B cell (primary cell): ENCODE measurements at regions not wholly inside any gene's neighbourhood (a gene's known extent, or its start where the extent isn't known, plus 50 kb on each side); places are given as distances from the start of the nearest gene placed in this dataset.

Experiments
- ATAC-seq: fragments of 200-7000 bp; cut with Tn5 transposase; one replicate; pipeline ENCODE4 v1.10.0; 2021; ENCODE audit warnings: low read depth, mild to moderate bottlenecking, moderate number of reproducible peaks, moderate library complexity
- CTCF ChIA-PET: fragments of 350-600 bp; sonication (Branson Sonifier 250); formaldehyde crosslinking; loops from one replicate; lab custom pipeline; 2021; ENCODE audit warnings: antibody characterized with exemption, inconsistent platforms; lab: Charles Lee
- POLR2A ChIA-PET: fragments of 350-600 bp; sonication (Branson Sonifier 250); formaldehyde crosslinking; loops from one replicate; lab custom pipeline; 2021; ENCODE audit warnings: antibody characterized with exemption; lab: Charles Lee
- DNase-seq: peaks from one replicate; pipeline ENCODE4 v3.0.0; 2013
- H2AFZ ChIP-seq: 2 replicates; pipeline ENCODE4 v1.6.1; 2012; ENCODE audit warnings: mild to moderate bottlenecking, low read depth, low read length; ENCODE audit not compliant: insufficient read depth, poor library complexity, severe bottlenecking
- H3K27ac ChIP-seq, 2 donors: 1 replicate in 1 of 2; 2 replicates in 1 of 2; pipeline ENCODE4 v1.5.1; 2012 to 2013; ENCODE audit warnings: low read length in 2 of 2, mild to moderate bottlenecking in 2 of 2, moderate library complexity in 1 of 2
- H3K27me3 ChIP-seq, 4 experiments: fragments of 200-600 bp in 1 of 4; sonication (generic) in 1 of 4; replicated peaks in 1 of 4; 1 replicate in 2 of 4; 2 replicates in 2 of 4; pipeline versions ENCODE4 v1.6.1 to v1.7.0; 2013 to 2016; ENCODE audit warnings: low read length in 3 of 4, mild to moderate bottlenecking in 2 of 4, mixed read lengths in 1 of 4, moderate library complexity in 1 of 4; ENCODE audit not compliant: insufficient read depth in 4 of 4, control insufficient read depth in 3 of 4; ENCODE audit errors: control extremely low read depth in 1 of 4
- H3K36me3 ChIP-seq, 2 experiments: replicated peaks in 1 of 2; 1 replicate in 1 of 2; 2 replicates in 1 of 2; pipeline versions ENCODE4 v1.6.1 to v1.7.1; 2013; ENCODE audit warnings: low read length in 1 of 2; ENCODE audit not compliant: insufficient read depth in 2 of 2, control insufficient read depth in 1 of 2; ENCODE audit errors: control extremely low read depth in 1 of 2, extremely low read depth in 1 of 2
- H3K4me1 ChIP-seq, 2 donors: fragments of 200-600 bp in 1 of 2; sonication (generic) in 1 of 2; 1 replicate in 1 of 2; 2 replicates in 1 of 2; pipeline versions ENCODE4 v1.5.1 to v1.6.1; 2013 to 2017; ENCODE audit warnings: low read length in 2 of 2; ENCODE audit not compliant: control insufficient read depth in 2 of 2, insufficient read depth in 2 of 2
- H3K4me2 ChIP-seq: replicated peaks from 2 replicates; pipeline ENCODE3; 2012; ENCODE audit warnings: mild to moderate bottlenecking, low read depth, low read length; ENCODE audit not compliant: poor library complexity, severe bottlenecking
- H3K4me3 ChIP-seq, 5 experiments: fragments of 200-600 bp in 1 of 5; sonication (generic) in 1 of 5; 1 replicate in 3 of 5; 2 replicates in 2 of 5; pipeline versions ENCODE4 v1.5.1 to v1.7.0; 2011 to 2016; ENCODE audit warnings: low read length in 4 of 5, mild to moderate bottlenecking in 4 of 5, low read depth in 2 of 5, control low read depth in 1 of 5, moderate library complexity in 1 of 5; ENCODE audit not compliant: insufficient read depth in 1 of 5; ENCODE audit errors: control extremely low read depth in 1 of 5, extremely low read depth in 1 of 5
- H3K79me2 ChIP-seq: fragments of 200-600 bp; sonication (generic); one replicate; pipeline ENCODE4 v1.6.0; 2016; ENCODE audit warnings: low read length; ENCODE audit not compliant: control insufficient read depth, insufficient read depth
- H3K9ac ChIP-seq: fragments of 200-600 bp; sonication (generic); 2 replicates; pipeline ENCODE4 v1.6.1; 2017; ENCODE audit warnings: mild to moderate bottlenecking, low read length, moderate library complexity
- H3K9me3 ChIP-seq, 3 donors: one replicate each; pipeline versions ENCODE4 v1.6.1 to v1.7.1; 2013; ENCODE audit warnings: low read length in 2 of 3; ENCODE audit not compliant: control insufficient read depth in 2 of 3, insufficient read depth in 1 of 3; ENCODE audit errors: control extremely low read depth in 1 of 3
- H4K20me1 ChIP-seq: 2 replicates; pipeline ENCODE4 v1.6.0; 2012; ENCODE audit warnings: mild to moderate bottlenecking, low read length; ENCODE audit not compliant: insufficient read depth, control insufficient read depth, poor library complexity, severe bottlenecking
- H3K27ac Mint-ChIP-seq: one replicate; pipeline ENCODE4 v1.8.0; 2021; ENCODE audit warnings: mixed read lengths
- H3K27me3 Mint-ChIP-seq: one replicate; pipeline ENCODE4 v1.8.0; 2021; ENCODE audit warnings: mixed read lengths
- H3K4me1 Mint-ChIP-seq: one replicate; pipeline ENCODE4 v1.8.0; 2021; ENCODE audit warnings: mixed read lengths
- H3K4me3 Mint-ChIP-seq: one replicate; pipeline ENCODE4 v1.8.0; 2021; ENCODE audit warnings: mixed read lengths
- H3K9me3 Mint-ChIP-seq: one replicate; pipeline ENCODE4 v1.8.0; 2022; ENCODE audit warnings: mixed read lengths; ENCODE audit not compliant: insufficient read depth
- CTCF ChIP-seq: fragments of 200-600 bp; IDR thresholded peaks from one replicate; pipeline ENCODE4 v1.8.0; 2022; ENCODE audit warnings: antibody characterized with exemption, mild to moderate bottlenecking
- EZH2 ChIP-seq: IDR thresholded peaks from 2 replicates; pipeline ENCODE4 v1.6.1; 2012; ENCODE audit warnings: borderline replicate concordance, low read depth, mild to moderate bottlenecking, moderate library complexity, low read length; ENCODE audit not compliant: insufficient read depth, poor library complexity, severe bottlenecking
- WGBS: methylation state at CpG from one replicate; pipeline ENCODE4 v1.1.5; 2013; ENCODE audit warnings: missing lambda C conversion rate; ENCODE audit not compliant: insufficient coverage; 5-methylcytosine and 5-hydroxymethylcytosine counted together
- intact Hi-C: fragments of 100-400 bp; cut with micrococcal nuclease; formaldehyde crosslinking; loops from one replicate; pipeline ENCODE4 v1.10.0; 2022

- TF ChIP-seq CTCF, result no peak
- no peak for TF ChIP-seq EZH2
- Histone ChIP-seq H3K4me3 (no peak overlapping the region), H3K27ac (no peak overlapping the region), H2AFZ (no peak overlapping the region), H3K79me2 (no peaks in the 10 kb centered on the region), H4K20me1 (no peaks in the 10 kb centered on the region), H3K4me1 (no peaks in the 10 kb centered on the region), H3K36me3 (no peaks in the 10 kb centered on the region), H3K9ac (no peak overlapping the region), H3K9me3 (no peaks in the 10 kb centered on the region), H3K4me2 (no peak overlapping the region), H3K27me3 (no peaks in the 10 kb centered on the region)
- ChIA-PET POLR2A (no interaction called here), CTCF (no interaction called here)
- intact Hi-C loops, result no loop called here
- no peak overlapping the region for H3K4me3 Mint-ChIP-seq
- 89% methylated on average over 3 of the region's 4 CpGs for WGBS
- no peak overlapping the region for H3K27ac Mint-ChIP-seq
- DNase-seq, result no peak
- H3K27me3 Mint-ChIP-seq, result no peaks in the 10 kb centered on the region
- H3K4me1 Mint-ChIP-seq, result no peaks in the 10 kb centered on the region
- ATAC-seq, result no peak
- H3K9me3 Mint-ChIP-seq, result peaks cover 2% of the 10 kb centered on the region
Measured at GRCh38 chrX:51215266-51215665, 117.4 kb upstream of the NUDT10 start.

GRCh38 chrX:51215856-51216255 lies 116.8 kb upstream of the NUDT10 start:
- Histone ChIP-seq H3K4me2 (no peak overlapping the region), H3K4me1 (no peaks in the 10 kb centered on the region), H3K27ac (no peak overlapping the region), H3K9ac (no peak overlapping the region), H3K4me3 (no peak overlapping the region), H4K20me1 (no peaks in the 10 kb centered on the region), H3K79me2 (no peaks in the 10 kb centered on the region), H2AFZ (no peak overlapping the region), H3K9me3 (no peaks in the 10 kb centered on the region), H3K36me3 (no peaks in the 10 kb centered on the region), H3K27me3 (no peaks in the 10 kb centered on the region)
- no peak overlapping the region for H3K27ac Mint-ChIP-seq
- no peak overlapping the region for H3K4me3 Mint-ChIP-seq
- TF ChIP-seq EZH2 (no peak), CTCF (no peak)
- H3K4me1 Mint-ChIP-seq, result no peaks in the 10 kb centered on the region
- peaks cover 2% of the 10 kb centered on the region for H3K9me3 Mint-ChIP-seq
- POLR2A ChIA-PET, result no interaction called here
- no peaks in the 10 kb centered on the region for H3K27me3 Mint-ChIP-seq
- intact Hi-C loops, result no loop called here
- no CpG with 5 or more reads among the region's 2 CpGs for WGBS
- DNase-seq (no peak), ATAC-seq (no peak)
- CTCF ChIA-PET, result no interaction called here
